Effector memory CD4-positive, alpha-beta T cell (primary cell): ENCODE measurements at regions not wholly inside any gene's neighbourhood (a gene's known extent, or its start where the extent isn't known, plus 50 kb on each side); places are given as distances from the start of the nearest gene placed in this dataset.
A peak's percentile ranks its signal among the peaks of the same experiment; 100 is the strongest.

ENCODE experiments used
- DNase-seq, 3 donors: peaks; one replicate each; pipeline ENCODE4 v3.0.0-alpha.2; 2020
- H3K27ac ChIP-seq: 2 replicates; pipeline ENCODE4 v1.7.0; 2013; ENCODE audit warnings: mild to moderate bottlenecking, low read length, moderate library complexity; ENCODE audit not compliant: insufficient read depth, poor library complexity, severe bottlenecking
- H3K27me3 ChIP-seq: replicated peaks from 2 replicates; pipeline ENCODE4 v1.7.0; 2013; ENCODE audit warnings: mild to moderate bottlenecking, low read length; ENCODE audit not compliant: insufficient read depth, control insufficient read depth, poor library complexity, severe bottlenecking
- H3K36me3 ChIP-seq: 2 replicates; pipeline ENCODE4 v1.7.0; 2013; ENCODE audit warnings: mild to moderate bottlenecking, low read length, moderate library complexity; ENCODE audit not compliant: control insufficient read depth, insufficient read depth
- H3K4me1 ChIP-seq: 2 replicates; pipeline ENCODE4 v1.7.0; 2013; ENCODE audit warnings: low read length, mild to moderate bottlenecking; ENCODE audit not compliant: control insufficient read depth, insufficient read depth, poor library complexity, severe bottlenecking
- H3K4me3 ChIP-seq: 2 replicates; pipeline ENCODE4 v1.7.0; 2013; ENCODE audit warnings: low read length, low read depth, mild to moderate bottlenecking; ENCODE audit not compliant: insufficient read depth, poor library complexity, severe bottlenecking
- H3K9me3 ChIP-seq: 2 replicates; pipeline ENCODE4 v1.7.0; 2013; ENCODE audit warnings: mild to moderate bottlenecking, low read length, moderate library complexity; ENCODE audit not compliant: control insufficient read depth

DNA sequence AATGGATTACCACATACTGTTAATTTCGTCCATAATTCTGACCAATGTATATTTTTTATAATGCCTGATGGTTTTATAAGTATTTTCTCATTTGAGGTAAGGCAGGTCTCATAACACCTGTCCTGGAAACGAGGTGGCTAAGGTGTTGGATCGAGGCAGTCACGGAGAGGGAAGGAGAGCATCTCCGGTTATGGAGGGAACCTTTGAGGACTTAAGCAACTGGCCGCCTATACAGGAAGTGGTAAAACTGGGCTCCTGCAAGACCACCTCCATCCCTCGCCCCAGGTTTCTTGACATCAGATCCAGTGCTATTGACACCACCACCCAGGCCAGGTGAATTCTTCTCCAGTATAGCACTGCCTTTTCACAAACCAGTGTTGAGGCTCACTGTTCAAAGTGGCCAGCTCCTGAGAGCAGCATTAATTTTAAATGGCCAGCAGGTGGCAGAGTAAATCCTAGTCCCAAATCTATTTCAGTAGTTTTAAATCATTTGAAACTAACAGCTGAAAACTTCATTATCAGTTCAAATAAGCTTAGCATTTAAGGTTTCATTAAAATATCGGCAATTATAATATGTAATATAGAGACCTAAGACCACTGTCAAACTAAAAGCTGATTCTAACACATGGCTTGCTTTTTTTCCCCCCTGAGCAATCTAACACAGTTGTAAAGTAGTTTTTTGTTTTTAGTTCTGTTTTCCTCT lies 100.8 kb downstream of the PPM1A start:
- Histone ChIP-seq H3K27me3 (no peaks in the 10 kb centered on the region), H3K36me3 (no peaks in the 10 kb centered on the region), H3K9me3 (no peaks in the 10 kb centered on the region), H3K4me1 (no peaks in the 10 kb centered on the region), H3K27ac (no peak overlapping the region), H3K4me3 (no peak overlapping the region)
- DNase-seq = peak in 1 of 3 donors; percentile 6

DNA sequence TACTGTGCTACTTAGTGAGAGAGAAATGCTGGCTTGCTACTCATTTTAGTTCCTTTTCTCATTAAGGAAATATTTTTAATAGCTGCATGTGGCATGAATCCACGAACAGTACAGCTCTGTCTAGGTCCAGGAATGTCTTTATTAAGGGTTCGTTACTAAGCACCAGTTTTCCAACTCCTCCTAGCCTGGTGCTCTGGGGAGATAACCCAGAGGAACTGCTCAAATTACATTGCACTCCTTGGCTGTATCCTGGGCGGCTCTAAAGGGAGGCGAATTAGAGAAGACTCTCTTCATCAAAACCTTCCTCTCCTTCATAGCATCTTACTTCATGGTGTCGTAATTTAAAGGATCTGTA lies 101.3 kb downstream of the PPM1A start:
- DNase-seq = no peak
- Histone ChIP-seq H3K4me3 (no peak overlapping the region), H3K4me1 (no peaks in the 10 kb centered on the region), H3K27ac (no peak overlapping the region), H3K9me3 (no peaks in the 10 kb centered on the region), H3K36me3 (no peaks in the 10 kb centered on the region), H3K27me3 (no peaks in the 10 kb centered on the region)

DNA sequence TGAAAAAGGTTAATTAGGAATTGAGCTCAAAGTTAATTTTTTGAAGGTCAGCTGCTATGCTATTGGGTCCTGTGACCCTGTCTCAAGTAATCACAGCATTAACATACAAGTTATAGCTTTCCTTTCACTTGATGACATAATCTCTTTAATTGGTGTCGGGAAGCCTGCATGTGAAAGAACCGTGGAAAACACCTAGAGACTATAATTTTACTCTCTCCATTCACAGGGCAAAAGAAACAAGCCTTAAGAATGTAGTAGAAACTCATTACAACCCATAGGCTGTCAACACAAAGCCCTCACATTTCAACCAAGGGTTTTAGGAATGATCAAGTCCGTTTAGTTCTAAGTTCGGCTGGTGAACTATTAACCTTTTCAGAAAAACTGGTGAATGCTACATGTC lies 104.4 kb downstream of the PPM1A start:
- Histone ChIP-seq H3K27me3 (no peaks in the 10 kb centered on the region), H3K27ac (no peak overlapping the region), H3K36me3 (no peaks in the 10 kb centered on the region), H3K4me3 (no peak overlapping the region), H3K9me3 (no peaks in the 10 kb centered on the region), H3K4me1 (no peaks in the 10 kb centered on the region)
- no peak for DNase-seq

DNA sequence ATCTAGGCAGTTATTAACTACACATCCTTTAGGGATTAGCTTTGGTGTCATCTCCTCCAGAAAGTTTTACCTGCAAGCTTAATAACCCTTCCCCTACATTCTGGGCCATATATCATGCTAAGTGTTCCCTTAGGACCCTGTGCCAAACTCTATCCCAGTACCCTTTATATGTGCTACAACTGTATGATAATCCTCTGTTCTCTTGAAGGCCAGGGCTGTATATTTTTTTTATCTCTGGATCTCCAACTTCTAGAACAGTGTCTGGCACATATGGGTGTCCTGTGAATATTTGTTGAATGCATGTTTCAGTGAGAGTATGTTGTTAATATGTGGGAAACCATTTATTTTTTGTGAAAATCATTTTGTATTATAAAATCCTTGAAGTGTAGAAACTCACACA lies 106.7 kb downstream of the PPM1A start:
- H3K9me3 ChIP-seq = no peaks in the 10 kb centered on the region
- no peaks in the 10 kb centered on the region for H3K4me1 ChIP-seq

DNA sequence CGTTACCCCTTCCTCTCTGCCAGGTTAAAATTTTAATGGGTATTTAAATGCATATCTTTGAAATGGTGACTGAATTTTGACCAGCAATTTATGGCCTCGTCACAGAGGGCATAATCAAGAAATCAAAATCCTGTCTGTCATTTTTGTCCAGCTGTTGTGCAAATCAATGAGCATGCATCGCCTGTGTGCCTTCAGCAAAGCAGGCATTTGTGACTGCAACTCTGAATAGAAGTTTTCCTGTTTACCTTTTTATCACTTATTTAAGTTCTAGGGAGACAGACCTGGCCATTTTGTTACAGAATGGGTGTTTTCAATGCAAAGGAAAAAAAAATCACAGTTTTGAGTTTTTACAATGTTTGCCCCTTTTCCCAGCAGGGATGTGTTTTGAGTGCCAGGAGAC lies 107.4 kb downstream of the PPM1A start:
- H3K9me3 ChIP-seq = no peaks in the 10 kb centered on the region
- H3K27me3 ChIP-seq = no peaks in the 10 kb centered on the region
- DNase-seq = no peak
- no peak overlapping the region for H3K4me3 ChIP-seq
- no peaks in the 10 kb centered on the region for H3K36me3 ChIP-seq
- H3K4me1 ChIP-seq = no peaks in the 10 kb centered on the region
- no peak overlapping the region for H3K27ac ChIP-seq

More for the DNA sequence above, 106.7 kb downstream of the PPM1A start:
- Histone ChIP-seq H3K27ac (no peak overlapping the region), H3K36me3 (no peaks in the 10 kb centered on the region), H3K27me3 (no peaks in the 10 kb centered on the region), H3K4me3 (no peak overlapping the region)
- no peak for DNase-seq

DNA sequence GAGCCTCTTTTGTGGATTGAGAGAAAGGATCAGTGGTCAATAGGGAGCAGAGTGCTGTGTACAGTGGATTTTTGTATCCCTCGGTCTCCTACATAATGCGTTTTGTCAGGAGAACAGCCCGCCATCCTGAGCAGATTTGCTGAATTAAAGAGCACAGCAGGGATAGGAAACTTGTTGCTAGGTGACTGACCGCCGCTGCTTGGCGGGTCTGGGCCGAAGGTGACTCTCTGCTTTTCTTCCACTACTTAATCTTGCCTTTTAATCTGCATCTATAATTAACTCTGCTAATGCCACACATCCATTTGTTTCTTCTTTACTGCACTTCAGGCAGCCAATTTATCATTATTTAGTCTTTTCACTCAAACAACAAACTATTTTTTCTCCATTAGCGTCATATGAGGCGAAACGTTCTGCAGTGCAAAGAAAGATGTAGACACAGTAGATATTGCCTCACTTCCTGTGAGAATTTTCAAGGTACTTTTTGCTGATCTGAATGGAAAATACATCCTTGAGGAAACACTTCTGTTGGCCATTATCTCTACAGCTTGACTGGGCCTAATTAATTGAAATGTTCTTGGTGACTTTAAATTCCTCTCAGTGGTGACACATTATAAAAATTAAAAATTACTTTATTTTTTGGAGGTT lies 108.0 kb downstream of the PPM1A start:
- Histone ChIP-seq H3K36me3 (no peaks in the 10 kb centered on the region), H3K27me3 (no peaks in the 10 kb centered on the region), H3K9me3 (no peaks in the 10 kb centered on the region), H3K4me3 (no peak overlapping the region), H3K4me1 (no peaks in the 10 kb centered on the region), H3K27ac (no peak overlapping the region)
- DNase-seq = no peak

DNA sequence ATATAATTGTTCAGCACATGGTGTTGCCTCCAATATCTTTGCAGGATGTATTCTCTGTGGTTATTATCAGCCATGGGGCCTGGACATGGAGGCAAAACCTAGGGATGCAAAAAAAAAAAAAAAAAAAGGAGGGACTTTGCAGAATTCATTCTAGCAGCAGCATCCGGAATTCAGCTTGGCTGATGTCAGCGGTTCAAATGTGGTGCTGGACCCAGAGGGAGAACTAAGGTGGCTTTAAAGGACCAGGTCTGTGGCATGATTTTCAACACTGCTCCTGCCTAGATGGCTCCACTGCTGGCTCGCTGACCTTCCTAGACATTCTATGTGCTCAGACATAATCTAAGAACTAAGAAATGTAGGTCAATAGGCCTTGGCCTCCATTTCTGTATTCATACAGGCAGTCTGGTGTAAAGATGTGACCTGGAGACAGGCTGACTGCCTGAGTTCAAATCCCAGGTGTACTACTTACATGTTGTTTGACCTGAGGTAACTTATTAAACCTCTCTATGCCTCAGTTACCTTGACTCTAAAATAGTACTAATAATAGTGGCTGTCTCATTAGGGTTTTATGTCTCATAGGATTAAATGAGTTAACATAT lies 108.6 kb downstream of the PPM1A start:
- Histone ChIP-seq H3K9me3 (no peaks in the 10 kb centered on the region), H3K27me3 (no peaks in the 10 kb centered on the region)

DNA sequence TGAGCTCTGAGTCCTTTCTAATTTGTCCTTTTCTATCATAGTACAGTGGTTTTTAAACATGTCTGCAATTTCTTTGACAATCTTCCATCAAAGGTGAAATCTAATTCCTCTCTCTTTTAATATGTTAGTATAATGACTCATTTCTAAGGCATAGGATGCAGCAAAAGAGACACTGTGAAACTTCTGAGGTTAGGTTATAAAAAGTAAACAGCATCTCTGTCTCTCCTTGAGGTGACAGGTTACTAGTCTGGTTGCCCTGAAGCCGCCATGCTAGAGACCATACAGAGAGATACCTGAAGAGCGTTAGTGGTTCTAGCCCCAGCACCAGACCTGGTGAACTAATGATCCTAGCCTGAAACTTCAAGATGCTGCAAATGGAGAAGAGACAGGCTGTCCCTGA lies 114.3 kb downstream of the PPM1A start:
- Histone ChIP-seq H3K4me3 (no peak overlapping the region), H3K36me3 (no peaks in the 10 kb centered on the region), H3K27me3 (no peaks in the 10 kb centered on the region), H3K9me3 (no peaks in the 10 kb centered on the region), H3K4me1 (no peaks in the 10 kb centered on the region), H3K27ac (no peak overlapping the region)
- no peak for DNase-seq

More for the DNA sequence above, 108.6 kb downstream of the PPM1A start:
- no peak overlapping the region for H3K27ac ChIP-seq
- H3K36me3 ChIP-seq = no peaks in the 10 kb centered on the region
- H3K4me1 ChIP-seq = no peaks in the 10 kb centered on the region
- DNase-seq = no peak
- H3K4me3 ChIP-seq = no peak overlapping the region

DNA sequence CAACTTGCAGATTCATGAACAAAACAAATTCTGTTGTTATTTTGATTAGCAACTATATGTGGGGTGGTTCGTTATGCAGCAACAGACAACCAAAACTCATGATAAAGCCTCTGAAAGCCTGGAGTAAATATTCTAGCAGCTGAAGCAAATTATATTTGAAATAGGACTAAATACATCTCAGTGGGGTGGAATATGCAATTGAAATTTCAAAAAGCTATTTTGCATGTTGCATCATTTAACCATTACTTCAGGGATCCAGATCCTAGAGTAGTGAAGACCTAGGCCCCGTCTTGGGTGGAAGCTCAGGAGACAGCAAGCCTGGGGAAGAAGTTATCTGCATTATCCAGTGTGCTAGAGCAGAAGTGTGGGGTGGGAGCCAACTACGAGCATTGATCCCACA lies 114.7 kb downstream of the PPM1A start:
- H3K9me3 ChIP-seq = no peaks in the 10 kb centered on the region
- DNase-seq = no peak
- H3K27me3 ChIP-seq = no peaks in the 10 kb centered on the region
- no peak overlapping the region for H3K27ac ChIP-seq
- H3K4me1 ChIP-seq = no peaks in the 10 kb centered on the region
- no peaks in the 10 kb centered on the region for H3K36me3 ChIP-seq
- H3K4me3 ChIP-seq = no peak overlapping the region

DNA sequence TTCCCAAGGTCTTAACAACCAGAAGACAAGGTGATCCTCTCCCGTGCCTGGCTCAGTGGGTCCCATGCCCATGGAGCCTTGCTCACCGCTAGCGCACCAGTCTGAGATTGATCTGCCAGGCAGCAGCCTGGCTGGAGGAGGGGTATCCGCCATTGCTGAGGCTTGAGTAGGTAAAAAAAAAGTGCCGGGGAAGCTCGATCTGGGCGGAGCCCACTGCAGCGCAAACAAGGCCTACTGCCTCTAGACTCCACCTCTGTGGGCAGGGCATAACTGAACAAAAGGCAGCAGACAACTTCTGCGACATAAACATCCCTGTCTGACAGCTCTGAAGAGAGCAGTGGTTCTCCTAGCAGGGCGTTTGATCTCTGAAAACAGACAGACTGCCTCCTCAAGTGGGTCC lies 104.0 kb downstream of the C14orf39 start:
- Histone ChIP-seq H3K36me3 (no peaks in the 10 kb centered on the region), H3K9me3 (no peaks in the 10 kb centered on the region), H3K4me1 (no peaks in the 10 kb centered on the region), H3K27me3 (no peaks in the 10 kb centered on the region), H3K4me3 (no peak overlapping the region), H3K27ac (no peak overlapping the region)
- no peak for DNase-seq
